Breast epithelium (tissue), 3 donors: ENCODE measurements at regions not wholly inside any gene's neighbourhood (a gene's known extent, or its start where the extent isn't known, plus 50 kb on each side); places are given as distances from the start of the nearest gene placed in this dataset.
"Not testable (repeated sequence)": the region's sequence is repeated elsewhere in the genome, so short reads cannot be mapped to it uniquely, and the experiment has no call there.

Experiments used
- POLR2A ChIP-seq: fragments of 450-650 bp; IDR thresholded peaks from one replicate; pipeline ENCODE4 v1.6.1; 2016; ENCODE audit warnings: antibody characterized with exemption, mild to moderate bottlenecking, moderate library complexity
- TF ChIP-seq, protein P1 (sequence below), 3 donors: fragments of 450-650 bp; IDR thresholded peaks; one replicate each; pipeline ENCODE4 v1.5.1; 2016 to 2017; ENCODE audit warnings: antibody characterized with exemption in 3 of 3, mild to moderate bottlenecking in 3 of 3, moderate library complexity in 3 of 3

DNA sequence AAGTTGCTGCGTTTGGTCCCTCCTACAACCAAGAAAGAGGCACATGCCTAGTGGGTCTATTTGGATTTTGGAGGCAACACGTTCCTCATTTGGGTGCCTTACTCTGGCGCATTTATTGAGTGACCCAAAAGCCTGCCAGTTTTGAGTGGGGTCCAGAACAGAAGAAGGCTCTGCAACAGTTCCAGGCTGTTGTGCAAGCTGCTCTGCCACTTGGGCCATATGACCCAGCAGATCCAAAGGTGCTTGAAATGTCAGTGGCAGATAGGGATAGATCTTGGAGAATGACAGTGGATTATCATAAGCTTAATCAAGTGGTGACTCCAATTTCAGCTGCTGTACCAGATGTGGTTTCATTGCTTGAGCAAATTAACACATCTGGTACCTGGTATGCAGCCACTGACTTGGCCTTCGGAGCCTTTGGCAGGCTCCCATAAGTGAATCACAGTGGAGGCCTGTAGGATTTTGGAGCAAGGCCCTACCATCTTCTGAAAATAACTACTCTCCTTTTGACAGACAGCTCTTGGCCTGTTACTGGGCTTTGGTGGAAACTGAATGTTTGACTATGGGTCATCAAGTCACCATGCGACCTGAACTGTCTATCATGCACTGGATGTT, 105.4 kb upstream of the NPAS2 start:
- TF ChIP-seq, protein P1, sequence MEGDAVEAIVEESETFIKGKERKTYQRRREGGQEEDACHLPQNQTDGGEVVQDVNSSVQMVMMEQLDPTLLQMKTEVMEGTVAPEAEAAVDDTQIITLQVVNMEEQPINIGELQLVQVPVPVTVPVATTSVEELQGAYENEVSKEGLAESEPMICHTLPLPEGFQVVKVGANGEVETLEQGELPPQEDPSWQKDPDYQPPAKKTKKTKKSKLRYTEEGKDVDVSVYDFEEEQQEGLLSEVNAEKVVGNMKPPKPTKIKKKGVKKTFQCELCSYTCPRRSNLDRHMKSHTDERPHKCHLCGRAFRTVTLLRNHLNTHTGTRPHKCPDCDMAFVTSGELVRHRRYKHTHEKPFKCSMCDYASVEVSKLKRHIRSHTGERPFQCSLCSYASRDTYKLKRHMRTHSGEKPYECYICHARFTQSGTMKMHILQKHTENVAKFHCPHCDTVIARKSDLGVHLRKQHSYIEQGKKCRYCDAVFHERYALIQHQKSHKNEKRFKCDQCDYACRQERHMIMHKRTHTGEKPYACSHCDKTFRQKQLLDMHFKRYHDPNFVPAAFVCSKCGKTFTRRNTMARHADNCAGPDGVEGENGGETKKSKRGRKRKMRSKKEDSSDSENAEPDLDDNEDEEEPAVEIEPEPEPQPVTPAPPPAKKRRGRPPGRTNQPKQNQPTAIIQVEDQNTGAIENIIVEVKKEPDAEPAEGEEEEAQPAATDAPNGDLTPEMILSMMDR (IDR thresholded peaks at IDR 0.05), result not testable (repeated sequence)
- not testable (repeated sequence) for TF ChIP-seq POLR2A
